HEK293 (cell line): ENCODE measurements at regions not wholly inside any gene's neighbourhood (a gene's known extent, or its start where the extent isn't known, plus 50 kb on each side); places are given as distances from the start of the nearest gene placed in this dataset.

Source experiments
- CTCF ChIA-PET: fragments of 350-600 bp; formaldehyde crosslinking; extraction: SDS; loops from one replicate; lab custom pipeline; 2021; ENCODE audit warnings: antibody characterized with exemption; lab: Yijun Ruan, JAX
- POLR2A ChIA-PET: fragments of 300-600 bp; formaldehyde crosslinking; extraction: SDS; loops from one replicate; lab custom pipeline; 2020; ENCODE audit warnings: antibody characterized with exemption, inconsistent platforms; lab: Yijun Ruan, JAX
- H3K27ac ChIP-seq: fragments of 200-500 bp; sonication (Bioruptor generic); 2 replicates; pipeline ENCODE4 v1.5.1; 2014; ENCODE audit warnings: low read depth, low read length, control low read depth, inconsistent platforms; ENCODE audit errors: extremely low read depth
- H3K36me3 ChIP-seq, 2 experiments: fragments of 200-500 bp in 1 of 2; sonication (Bioruptor generic) in 1 of 2; 1 replicate in 1 of 2; 2 replicates in 1 of 2; pipeline ENCODE4 v1.5.1; 2014 to 2017; ENCODE audit warnings: inconsistent platforms in 2 of 2, low read length in 2 of 2; ENCODE audit not compliant: control insufficient read depth in 2 of 2, insufficient read depth in 1 of 2
- H3K4me1 ChIP-seq: fragments of 200-500 bp; sonication (Bioruptor generic); 2 replicates; pipeline ENCODE4 v1.5.1; 2014; ENCODE audit warnings: mild to moderate bottlenecking, low read length, inconsistent platforms; ENCODE audit not compliant: control insufficient read depth, insufficient read depth
- H3K4me3 ChIP-seq: 2 replicates; pipeline ENCODE4 v1.5.1; 2011; ENCODE audit warnings: low read depth, mild to moderate bottlenecking, control low read depth, low read length, moderate library complexity
- H3K9me3 ChIP-seq: fragments of 200-500 bp; sonication (Bioruptor generic); 2 replicates; pipeline ENCODE4 v1.5.1; 2014; ENCODE audit warnings: low read depth, low read length, inconsistent platforms; ENCODE audit not compliant: control insufficient read depth, insufficient read depth
- GLIS2 ChIP-seq: fragments of 450-650 bp; formaldehyde crosslinking; IDR thresholded peaks from 2 replicates; pipeline ENCODE4 v1.5.1; 2016; ENCODE audit warnings: missing biosample characterization, missing genetic modification characterization
- KLF10 ChIP-seq: fragments of 450-650 bp; IDR thresholded peaks from 2 replicates; pipeline ENCODE4 v1.5.1; 2018; ENCODE audit warnings: missing biosample characterization, mild to moderate bottlenecking, missing genetic modification characterization
- SCRT2 ChIP-seq: fragments of 450-650 bp; formaldehyde crosslinking; IDR thresholded peaks from 2 replicates; pipeline ENCODE4 v1.5.1; 2016; ENCODE audit warnings: missing biosample characterization, missing genetic modification characterization
- SP2 ChIP-seq: fragments of 450-650 bp; formaldehyde crosslinking; IDR thresholded peaks from 2 replicates; pipeline ENCODE4 v1.5.1; 2016; ENCODE audit warnings: missing biosample characterization, missing genetic modification characterization
- ZBTB20 ChIP-seq: fragments of 450-650 bp; formaldehyde crosslinking; IDR thresholded peaks from 2 replicates; pipeline ENCODE4 v1.5.1; 2016; ENCODE audit warnings: missing biosample characterization, missing genetic modification characterization
- ZFP3 ChIP-seq: fragments of 450-650 bp; formaldehyde crosslinking; IDR thresholded peaks from 2 replicates; pipeline ENCODE4 v1.5.1; 2016; ENCODE audit warnings: low read depth, missing biosample characterization, missing genetic modification characterization
- ZNF133 ChIP-seq: fragments of 450-650 bp; formaldehyde crosslinking; IDR thresholded peaks from 2 replicates; pipeline ENCODE4 v1.5.1; 2016; ENCODE audit warnings: missing biosample characterization, missing genetic modification characterization
- ZNF146 ChIP-seq: fragments of 450-650 bp; formaldehyde crosslinking; IDR thresholded peaks from 2 replicates; pipeline ENCODE4 v1.5.1; 2016; ENCODE audit warnings: missing biosample characterization, missing genetic modification characterization
- ZNF16 ChIP-seq: fragments of 450-650 bp; formaldehyde crosslinking; IDR thresholded peaks from 2 replicates; pipeline ENCODE4 v1.5.1; 2016; ENCODE audit warnings: low read depth, missing biosample characterization, missing genetic modification characterization
- ZNF248 ChIP-seq: fragments of 450-650 bp; formaldehyde crosslinking; IDR thresholded peaks from 2 replicates; pipeline ENCODE4 v1.5.1; 2017; ENCODE audit warnings: missing biosample characterization, missing genetic modification characterization
- ZNF391 ChIP-seq: fragments of 450-650 bp; formaldehyde crosslinking; IDR thresholded peaks from 2 replicates; pipeline ENCODE4 v1.5.1; 2016; ENCODE audit warnings: low read depth, missing biosample characterization, missing genetic modification characterization, borderline replicate concordance
- ZNF48 ChIP-seq: fragments of 450-650 bp; formaldehyde crosslinking; IDR thresholded peaks from 2 replicates; pipeline ENCODE4 v1.5.1; 2016; ENCODE audit warnings: missing biosample characterization, missing genetic modification characterization
- ZNF792 ChIP-seq: fragments of 450-650 bp; formaldehyde crosslinking; IDR thresholded peaks from 2 replicates; pipeline ENCODE4 v1.5.1; 2016; ENCODE audit warnings: missing biosample characterization, missing genetic modification characterization
- ZNF837 ChIP-seq: fragments of 450-650 bp; formaldehyde crosslinking; IDR thresholded peaks from 2 replicates; pipeline ENCODE4 v1.5.1; 2016; ENCODE audit warnings: missing biosample characterization, missing genetic modification characterization
- TF ChIP-seq, protein P1 (sequence below): sonication (generic); formaldehyde crosslinking; IDR thresholded peaks from 2 replicates; pipeline ENCODE4 v1.8.1; 2022; ENCODE audit warnings: mild to moderate bottlenecking, moderate library complexity, missing genetic modification reagents
- TF ChIP-seq, protein P2 (sequence below): fragments of 450-650 bp; formaldehyde crosslinking; IDR thresholded peaks from 2 replicates; pipeline ENCODE4 v1.5.1; 2016; ENCODE audit warnings: missing biosample characterization, missing genetic modification characterization
- TF ChIP-seq, protein P3 (sequence below): fragments of 450-650 bp; formaldehyde crosslinking; IDR thresholded peaks from 2 replicates; pipeline ENCODE4 v1.5.0; 2017; ENCODE audit warnings: missing biosample characterization, missing genetic modification characterization, borderline replicate concordance
- TF ChIP-seq, protein P4 (sequence below): fragments of 450-650 bp; formaldehyde crosslinking; IDR thresholded peaks from 2 replicates; pipeline ENCODE4 v1.5.1; 2016; ENCODE audit warnings: missing biosample characterization, missing genetic modification characterization

DNA sequence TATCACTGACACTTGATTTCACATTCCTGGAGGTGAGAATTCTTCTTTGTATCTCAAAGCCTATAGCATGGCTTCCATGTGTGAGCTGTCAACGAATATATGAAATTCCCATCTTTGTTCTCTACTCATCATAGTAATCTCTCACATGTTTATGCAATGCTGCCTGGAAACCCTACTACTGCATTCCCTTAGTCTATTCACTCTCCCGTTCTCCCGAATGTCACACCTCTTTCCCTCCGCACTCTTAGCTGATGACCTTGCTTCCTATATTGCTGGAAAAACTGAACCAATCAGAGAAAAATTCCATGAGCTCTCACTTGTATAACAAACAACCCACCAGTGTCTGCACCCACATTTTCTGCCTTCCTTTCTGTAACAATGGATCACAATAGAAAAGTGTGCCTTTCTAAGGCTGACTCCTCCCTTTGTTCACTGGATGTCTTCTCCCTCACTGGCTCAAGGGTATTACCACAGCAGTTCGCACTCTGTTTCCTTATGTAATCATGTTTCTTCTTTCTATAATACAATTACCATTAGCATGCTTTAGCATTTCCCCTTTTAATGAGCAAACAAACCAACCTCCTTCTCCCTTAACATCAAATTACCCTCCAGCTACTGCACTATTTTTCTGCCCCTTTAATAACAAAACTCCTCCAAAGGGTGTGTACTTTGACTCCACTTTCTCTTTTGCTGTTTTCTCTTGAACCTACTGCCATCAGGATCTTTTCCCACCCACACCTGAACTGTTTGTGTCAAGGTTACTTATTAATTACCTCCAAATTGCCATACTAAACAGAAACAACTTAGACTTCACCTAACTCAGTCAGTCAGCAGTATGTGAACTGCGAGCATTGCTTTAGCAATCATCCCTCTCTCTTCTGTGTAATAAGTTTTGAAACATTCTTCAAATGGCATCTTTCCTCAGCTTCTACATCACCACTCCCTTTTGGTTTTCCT lies 63.9 kb upstream of the CCDC196 start:
- TF ChIP-seq ZNF391 (no peak), ZNF16 (tag by site-specific recombination) (no peak), SP2 (no peak), ZNF837 (tag by site-specific recombination) (no peak), ZFP3 (no peak), SCRT2 (tag by site-specific recombination) (no peak), ZNF48 (no peak), KLF10 (tag by site-specific recombination) (no peak), GLIS2 (tag by site-specific recombination) (no peak), ZNF248 (tag by site-specific recombination) (no peak), ZNF133 (tag by site-specific recombination) (no peak), ZBTB20 (tag by site-specific recombination) (no peak), ZNF792 (no peak), ZNF146 (tag by site-specific recombination) (no peak)
- TF ChIP-seq, protein P1, sequence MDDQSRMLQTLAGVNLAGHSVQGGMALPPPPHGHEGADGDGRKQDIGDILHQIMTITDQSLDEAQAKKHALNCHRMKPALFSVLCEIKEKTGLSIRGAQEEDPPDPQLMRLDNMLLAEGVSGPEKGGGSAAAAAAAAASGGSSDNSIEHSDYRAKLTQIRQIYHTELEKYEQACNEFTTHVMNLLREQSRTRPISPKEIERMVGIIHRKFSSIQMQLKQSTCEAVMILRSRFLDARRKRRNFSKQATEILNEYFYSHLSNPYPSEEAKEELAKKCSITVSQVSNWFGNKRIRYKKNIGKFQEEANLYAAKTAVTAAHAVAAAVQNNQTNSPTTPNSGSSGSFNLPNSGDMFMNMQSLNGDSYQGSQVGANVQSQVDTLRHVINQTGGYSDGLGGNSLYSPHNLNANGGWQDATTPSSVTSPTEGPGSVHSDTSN (CRISPR knock-in tag) = no peak
- TF ChIP-seq, protein P2, sequence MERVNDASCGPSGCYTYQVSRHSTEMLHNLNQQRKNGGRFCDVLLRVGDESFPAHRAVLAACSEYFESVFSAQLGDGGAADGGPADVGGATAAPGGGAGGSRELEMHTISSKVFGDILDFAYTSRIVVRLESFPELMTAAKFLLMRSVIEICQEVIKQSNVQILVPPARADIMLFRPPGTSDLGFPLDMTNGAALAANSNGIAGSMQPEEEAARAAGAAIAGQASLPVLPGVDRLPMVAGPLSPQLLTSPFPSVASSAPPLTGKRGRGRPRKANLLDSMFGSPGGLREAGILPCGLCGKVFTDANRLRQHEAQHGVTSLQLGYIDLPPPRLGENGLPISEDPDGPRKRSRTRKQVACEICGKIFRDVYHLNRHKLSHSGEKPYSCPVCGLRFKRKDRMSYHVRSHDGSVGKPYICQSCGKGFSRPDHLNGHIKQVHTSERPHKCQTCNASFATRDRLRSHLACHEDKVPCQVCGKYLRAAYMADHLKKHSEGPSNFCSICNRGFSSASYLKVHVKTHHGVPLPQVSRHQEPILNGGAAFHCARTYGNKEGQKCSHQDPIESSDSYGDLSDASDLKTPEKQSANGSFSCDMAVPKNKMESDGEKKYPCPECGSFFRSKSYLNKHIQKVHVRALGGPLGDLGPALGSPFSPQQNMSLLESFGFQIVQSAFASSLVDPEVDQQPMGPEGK (tag by site-specific recombination) = no peak
- TF ChIP-seq, protein P3, sequence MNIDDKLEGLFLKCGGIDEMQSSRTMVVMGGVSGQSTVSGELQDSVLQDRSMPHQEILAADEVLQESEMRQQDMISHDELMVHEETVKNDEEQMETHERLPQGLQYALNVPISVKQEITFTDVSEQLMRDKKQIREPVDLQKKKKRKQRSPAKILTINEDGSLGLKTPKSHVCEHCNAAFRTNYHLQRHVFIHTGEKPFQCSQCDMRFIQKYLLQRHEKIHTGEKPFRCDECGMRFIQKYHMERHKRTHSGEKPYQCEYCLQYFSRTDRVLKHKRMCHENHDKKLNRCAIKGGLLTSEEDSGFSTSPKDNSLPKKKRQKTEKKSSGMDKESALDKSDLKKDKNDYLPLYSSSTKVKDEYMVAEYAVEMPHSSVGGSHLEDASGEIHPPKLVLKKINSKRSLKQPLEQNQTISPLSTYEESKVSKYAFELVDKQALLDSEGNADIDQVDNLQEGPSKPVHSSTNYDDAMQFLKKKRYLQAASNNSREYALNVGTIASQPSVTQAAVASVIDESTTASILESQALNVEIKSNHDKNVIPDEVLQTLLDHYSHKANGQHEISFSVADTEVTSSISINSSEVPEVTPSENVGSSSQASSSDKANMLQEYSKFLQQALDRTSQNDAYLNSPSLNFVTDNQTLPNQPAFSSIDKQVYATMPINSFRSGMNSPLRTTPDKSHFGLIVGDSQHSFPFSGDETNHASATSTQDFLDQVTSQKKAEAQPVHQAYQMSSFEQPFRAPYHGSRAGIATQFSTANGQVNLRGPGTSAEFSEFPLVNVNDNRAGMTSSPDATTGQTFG (tag by site-specific recombination) = no peak
- TF ChIP-seq, protein P4, sequence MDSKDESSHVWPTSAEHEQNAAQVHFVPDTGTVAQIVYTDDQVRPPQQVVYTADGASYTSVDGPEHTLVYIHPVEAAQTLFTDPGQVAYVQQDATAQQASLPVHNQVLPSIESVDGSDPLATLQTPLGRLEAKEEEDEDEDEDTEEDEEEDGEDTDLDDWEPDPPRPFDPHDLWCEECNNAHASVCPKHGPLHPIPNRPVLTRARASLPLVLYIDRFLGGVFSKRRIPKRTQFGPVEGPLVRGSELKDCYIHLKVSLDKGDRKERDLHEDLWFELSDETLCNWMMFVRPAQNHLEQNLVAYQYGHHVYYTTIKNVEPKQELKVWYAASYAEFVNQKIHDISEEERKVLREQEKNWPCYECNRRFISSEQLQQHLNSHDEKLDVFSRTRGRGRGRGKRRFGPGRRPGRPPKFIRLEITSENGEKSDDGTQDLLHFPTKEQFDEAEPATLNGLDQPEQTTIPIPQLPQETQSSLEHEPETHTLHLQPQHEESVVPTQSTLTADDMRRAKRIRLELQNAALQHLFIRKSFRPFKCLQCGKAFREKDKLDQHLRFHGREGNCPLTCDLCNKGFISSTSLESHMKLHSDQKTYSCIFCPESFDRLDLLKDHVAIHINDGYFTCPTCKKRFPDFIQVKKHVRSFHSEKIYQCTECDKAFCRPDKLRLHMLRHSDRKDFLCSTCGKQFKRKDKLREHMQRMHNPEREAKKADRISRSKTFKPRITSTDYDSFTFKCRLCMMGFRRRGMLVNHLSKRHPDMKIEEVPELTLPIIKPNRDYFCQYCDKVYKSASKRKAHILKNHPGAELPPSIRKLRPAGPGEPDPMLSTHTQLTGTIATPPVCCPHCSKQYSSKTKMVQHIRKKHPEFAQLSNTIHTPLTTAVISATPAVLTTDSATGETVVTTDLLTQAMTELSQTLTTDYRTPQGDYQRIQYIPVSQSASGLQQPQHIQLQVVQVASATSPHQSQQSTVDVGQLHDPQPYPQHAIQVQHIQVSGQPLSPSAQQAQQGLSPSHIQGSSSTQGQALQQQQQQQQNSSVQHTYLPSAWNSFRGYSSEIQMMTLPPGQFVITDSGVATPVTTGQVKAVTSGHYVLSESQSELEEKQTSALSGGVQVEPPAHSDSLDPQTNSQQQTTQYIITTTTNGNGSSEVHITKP (tag by site-specific recombination) = no peak
- Histone ChIP-seq H3K4me1 (no peaks in the 10 kb centered on the region), H3K4me3 (no peak overlapping the region), H3K27ac (no peak overlapping the region), H3K36me3 (no peaks in the 10 kb centered on the region), H3K9me3 (no peaks in the 10 kb centered on the region)
- ChIA-PET CTCF (no interaction called here), POLR2A (no interaction called here)
